Right atrium auricular region (tissue), 2 donors: ENCODE measurements at regions not wholly inside any gene's neighbourhood (a gene's known extent, or its start where the extent isn't known, plus 50 kb on each side); places are given as distances from the start of the nearest gene placed in this dataset.
"Not testable (repeated sequence)": the region's sequence is repeated elsewhere in the genome, so short reads cannot be mapped to it uniquely, and the experiment has no call there.

Source experiments
- DNase-seq: peaks from one replicate; pipeline ENCODE4 v3.0.0-alpha.2; 2019; ENCODE audit warnings: low spot score
- H3K27ac ChIP-seq, 2 donors: fragments of 200-600 bp; sonication (generic); 1 replicate in 1 of 2; 2 replicates in 1 of 2; pipeline ENCODE4 v1.5.1; 2016 to 2019
- H3K27me3 ChIP-seq, 2 donors: fragments of 200-600 bp; sonication (generic); one replicate each; pipeline versions ENCODE4 v1.5.1 to v1.6.0; 2017 to 2019
- H3K36me3 ChIP-seq: fragments of 200-600 bp; sonication (generic); one replicate; pipeline ENCODE4 v1.5.1; 2016
- H3K4me1 ChIP-seq, 2 donors: fragments of 200-600 bp; sonication (generic); one replicate each; pipeline versions ENCODE4 v1.5.1 to v1.6.0; 2017 to 2019
- H3K4me3 ChIP-seq, 2 donors: fragments of 200-600 bp; sonication (generic); 1 replicate in 1 of 2; 2 replicates in 1 of 2; pipeline ENCODE4 v1.5.1; 2017 to 2019; ENCODE audit warnings: mild to moderate bottlenecking in 1 of 2, moderate library complexity in 1 of 2
- H3K9me3 ChIP-seq, 2 donors: fragments of 200-600 bp; sonication (generic); one replicate each; pipeline ENCODE4 v1.5.1; 2019
- CTCF ChIP-seq, 2 donors: fragments of 200-600 bp; sonication (generic); IDR thresholded peaks; one replicate each; pipeline ENCODE4 v1.5.1; 2019; ENCODE audit warnings: antibody characterized with exemption in 2 of 2

GRCh38 chr12:3417937-3418462 lies 73.0 kb upstream of the PRMT8 start:
- Histone ChIP-seq H3K4me3 (no peak overlapping the region), H3K27ac (no peak overlapping the region)

GRCh38 chr12:3418609-3419390 lies 72.2 kb upstream of the PRMT8 start:
- H3K27me3 ChIP-seq: no peaks in the 10 kb centered on the region
- H3K27ac ChIP-seq: no peak overlapping the region
- peak; percentile 11 for DNase-seq
- H3K9me3 ChIP-seq: no peaks in the 10 kb centered on the region
- peaks cover 0 to 7% of the 10 kb centered on the region in 2 donors for H3K4me1 ChIP-seq
- no peak for TF ChIP-seq CTCF (IDR thresholded peaks at IDR 0.05)
- no peaks in the 10 kb centered on the region for H3K36me3 ChIP-seq
- no peak overlapping the region for H3K4me3 ChIP-seq

More at GRCh38 chr12:3417937-3418462, 73.0 kb upstream of the PRMT8 start:
- H3K36me3 ChIP-seq: no peaks in the 10 kb centered on the region
- no peaks in the 10 kb centered on the region for H3K9me3 ChIP-seq
- peaks cover 0 to 7% of the 10 kb centered on the region in 2 donors for H3K4me1 ChIP-seq
- no peaks in the 10 kb centered on the region for H3K27me3 ChIP-seq
- TF ChIP-seq CTCF (IDR thresholded peaks at IDR 0.05): no peak
- DNase-seq: peak; percentile 42

GRCh38 chr12:3419558-3419957 lies 71.4 kb upstream of the PRMT8 start:
- no peaks in the 10 kb centered on the region for H3K36me3 ChIP-seq
- H3K4me1 ChIP-seq: peaks cover 0 to 7% of the 10 kb centered on the region in 2 donors
- no peak for DNase-seq
- no peak overlapping the region for H3K27ac ChIP-seq
- no peaks in the 10 kb centered on the region for H3K9me3 ChIP-seq
- H3K27me3 ChIP-seq: no peaks in the 10 kb centered on the region
- no peak overlapping the region for H3K4me3 ChIP-seq
- TF ChIP-seq CTCF (IDR thresholded peaks at IDR 0.05): no peak

- Histone ChIP-seq H3K27ac (no peak overlapping the region), H3K9me3 (no peaks in the 10 kb centered on the region), H3K4me1 (peaks cover 0 to 7% of the 10 kb centered on the region in 2 donors), H3K36me3 (no peaks in the 10 kb centered on the region), H3K27me3 (no peaks in the 10 kb centered on the region), H3K4me3 (no peak overlapping the region)
- no peak for DNase-seq
- no peak for TF ChIP-seq CTCF (IDR thresholded peaks at IDR 0.05)
Observed at GRCh38 chr12:3420693-3421092, 70.3 kb upstream of the PRMT8 start.

- Histone ChIP-seq H3K27me3 (no peaks in the 10 kb centered on the region), H3K27ac (no peak overlapping the region)
- TF ChIP-seq CTCF (IDR thresholded peaks at IDR 0.05): no peak
Observed at GRCh38 chr12:3421191-3421978, 69.6 kb upstream of the PRMT8 start.

GRCh38 chr12:3424796-3425195 lies 66.2 kb upstream of the PRMT8 start:
- not testable (repeated sequence) for H3K27ac ChIP-seq, H3K9me3 ChIP-seq, H3K4me3 ChIP-seq, H3K4me1 ChIP-seq, H3K36me3 ChIP-seq, H3K27me3 ChIP-seq, DNase-seq

More at GRCh38 chr12:3421191-3421978, 69.6 kb upstream of the PRMT8 start:
- Histone ChIP-seq H3K9me3 (no peaks in the 10 kb centered on the region), H3K36me3 (no peaks in the 10 kb centered on the region), H3K4me1 (peaks cover 0 to 7% of the 10 kb centered on the region in 2 donors), H3K4me3 (no peak overlapping the region)
- DNase-seq: peak; percentile 23
